AG09309 (cell line): ENCODE measurements at regions not wholly inside any gene's neighbourhood (a gene's known extent, or its start where the extent isn't known, plus 50 kb on each side); places are given as distances from the start of the nearest gene placed in this dataset.

Source experiments
- DNase-seq: peaks from one replicate; pipeline ENCODE4 v3.0.0-alpha.2; 2010; ENCODE audit warnings: low read depth
- H3K4me3 ChIP-seq: 2 replicates; pipeline ENCODE4 v1.5.1; 2011; ENCODE audit warnings: mild to moderate bottlenecking, low read depth, low read length, moderate library complexity; ENCODE audit not compliant: control insufficient read depth
- TF ChIP-seq, protein P1 (sequence below): IDR thresholded peaks from 2 replicates; pipeline ENCODE4 v1.5.1; 2011; ENCODE audit warnings: mild to moderate bottlenecking, low read depth, low read length, inconsistent platforms; ENCODE audit not compliant: insufficient read depth, control insufficient read depth; ENCODE audit errors: missing control alignments

DNA sequence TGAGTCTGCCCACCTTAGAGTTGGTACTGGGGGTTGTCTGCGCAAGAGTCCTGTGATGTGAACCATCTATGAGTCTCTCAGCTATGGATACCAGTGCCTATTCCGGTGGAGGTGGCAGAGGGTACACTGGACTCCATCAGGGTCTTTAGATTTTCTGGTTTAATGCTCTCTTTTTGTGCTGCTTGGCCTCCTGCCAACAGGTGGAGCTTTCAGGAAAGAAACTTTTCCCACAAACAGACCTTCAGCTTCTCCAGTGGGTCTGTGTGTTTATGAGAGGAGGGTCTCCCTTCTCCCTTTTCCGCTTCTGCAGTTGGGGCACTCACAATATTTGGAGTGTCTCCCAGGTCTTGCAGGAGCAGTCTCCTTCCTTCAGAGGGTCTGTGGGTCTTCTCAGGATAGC, 1721.9 kb upstream of the SLC39A10 start:
- no peak overlapping the region for H3K4me3 ChIP-seq
- DNase-seq, result no peak
- TF ChIP-seq, protein P1, sequence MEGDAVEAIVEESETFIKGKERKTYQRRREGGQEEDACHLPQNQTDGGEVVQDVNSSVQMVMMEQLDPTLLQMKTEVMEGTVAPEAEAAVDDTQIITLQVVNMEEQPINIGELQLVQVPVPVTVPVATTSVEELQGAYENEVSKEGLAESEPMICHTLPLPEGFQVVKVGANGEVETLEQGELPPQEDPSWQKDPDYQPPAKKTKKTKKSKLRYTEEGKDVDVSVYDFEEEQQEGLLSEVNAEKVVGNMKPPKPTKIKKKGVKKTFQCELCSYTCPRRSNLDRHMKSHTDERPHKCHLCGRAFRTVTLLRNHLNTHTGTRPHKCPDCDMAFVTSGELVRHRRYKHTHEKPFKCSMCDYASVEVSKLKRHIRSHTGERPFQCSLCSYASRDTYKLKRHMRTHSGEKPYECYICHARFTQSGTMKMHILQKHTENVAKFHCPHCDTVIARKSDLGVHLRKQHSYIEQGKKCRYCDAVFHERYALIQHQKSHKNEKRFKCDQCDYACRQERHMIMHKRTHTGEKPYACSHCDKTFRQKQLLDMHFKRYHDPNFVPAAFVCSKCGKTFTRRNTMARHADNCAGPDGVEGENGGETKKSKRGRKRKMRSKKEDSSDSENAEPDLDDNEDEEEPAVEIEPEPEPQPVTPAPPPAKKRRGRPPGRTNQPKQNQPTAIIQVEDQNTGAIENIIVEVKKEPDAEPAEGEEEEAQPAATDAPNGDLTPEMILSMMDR, result no peak

DNA sequence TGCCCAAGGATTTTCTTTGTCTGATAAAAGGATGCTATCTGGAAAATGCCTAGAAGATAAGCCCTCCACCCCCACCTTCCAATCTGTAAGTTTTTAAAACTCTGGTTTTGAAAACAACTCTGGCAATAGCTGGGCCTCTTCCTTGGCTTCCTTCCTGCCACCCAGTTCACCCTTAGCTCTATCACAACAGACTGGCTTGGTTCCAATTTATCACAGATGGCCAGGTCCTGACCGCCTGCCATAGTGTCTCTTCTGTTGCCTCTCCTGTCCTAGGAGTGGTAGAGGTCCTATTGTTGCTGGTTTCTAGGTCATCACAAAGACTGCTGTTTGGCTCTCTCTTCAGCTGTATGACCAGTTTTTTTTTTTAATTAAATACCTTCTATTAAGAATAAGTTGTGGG, 1727.9 kb upstream of the SLC39A10 start:
- H3K4me3 ChIP-seq, result no peak overlapping the region
- DNase-seq, result no peak
- TF ChIP-seq, protein P1, result no peak

DNA sequence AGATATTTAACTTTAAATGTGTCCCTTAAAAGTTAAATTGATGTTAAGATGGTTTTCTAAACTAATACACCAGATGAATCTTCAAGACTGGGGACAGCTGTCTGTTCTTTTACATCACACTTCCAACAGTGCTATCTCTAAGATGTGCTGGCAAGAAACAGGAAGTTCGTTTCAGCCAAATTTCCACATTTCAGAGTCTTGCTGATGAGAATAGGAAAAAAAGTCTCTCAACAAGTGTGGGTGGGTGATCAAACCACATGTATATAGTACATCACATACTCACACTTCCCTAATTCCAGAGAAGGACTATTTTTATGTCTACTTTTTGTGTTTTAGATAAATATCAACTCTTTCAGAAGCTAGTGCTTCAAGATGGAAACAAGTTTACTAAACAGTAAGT, 1712.8 kb upstream of the TMEFF2 start:
- no peak for DNase-seq
- TF ChIP-seq, protein P1, result no peak

DNA sequence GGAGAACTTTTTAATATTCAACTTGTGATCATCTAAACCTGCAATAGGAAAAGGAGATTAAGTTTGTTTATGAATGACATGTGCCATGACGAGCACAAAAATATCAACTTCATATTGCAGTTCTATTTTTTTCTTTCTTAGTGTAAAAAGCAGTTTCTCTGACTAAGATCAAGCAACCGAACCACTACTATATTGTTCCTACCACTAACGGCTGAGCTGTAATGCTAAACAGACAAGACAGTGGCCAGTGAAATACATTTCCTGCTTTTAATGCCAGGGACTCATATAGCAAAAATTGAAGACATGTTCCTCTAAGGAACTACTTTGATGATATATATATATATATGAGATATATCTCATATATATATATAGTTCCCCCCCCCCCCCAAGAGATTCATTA, 1705.6 kb upstream of the TMEFF2 start:
- H3K4me3 ChIP-seq, result no peak overlapping the region
- no peak for DNase-seq
- TF ChIP-seq, protein P1, result no peak

More for the DNA sequence above, 1712.8 kb upstream of the TMEFF2 start:
- H3K4me3 ChIP-seq, result no peak overlapping the region

DNA sequence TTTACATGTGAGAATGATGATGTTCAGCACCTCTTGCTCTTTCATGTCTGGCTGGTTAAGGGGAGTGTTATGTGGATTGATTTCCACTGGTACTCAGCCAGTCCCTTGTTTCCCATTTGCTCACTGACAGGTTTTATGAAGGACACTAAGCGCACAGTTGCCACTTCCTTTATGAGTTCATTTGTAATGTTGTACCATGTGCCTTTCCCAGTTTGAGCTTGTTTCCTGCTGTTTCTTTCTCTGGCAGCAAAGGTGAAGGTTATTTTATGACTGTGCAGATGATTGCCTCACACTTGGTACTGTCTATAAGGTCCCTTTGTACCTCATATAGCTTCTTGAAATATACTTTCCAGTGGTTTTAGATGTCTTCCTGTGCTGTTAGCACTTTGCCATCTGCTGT, 1700.5 kb upstream of the TMEFF2 start:
- TF ChIP-seq, protein P1, result no peak
- no peak overlapping the region for H3K4me3 ChIP-seq
- DNase-seq, result no peak

DNA sequence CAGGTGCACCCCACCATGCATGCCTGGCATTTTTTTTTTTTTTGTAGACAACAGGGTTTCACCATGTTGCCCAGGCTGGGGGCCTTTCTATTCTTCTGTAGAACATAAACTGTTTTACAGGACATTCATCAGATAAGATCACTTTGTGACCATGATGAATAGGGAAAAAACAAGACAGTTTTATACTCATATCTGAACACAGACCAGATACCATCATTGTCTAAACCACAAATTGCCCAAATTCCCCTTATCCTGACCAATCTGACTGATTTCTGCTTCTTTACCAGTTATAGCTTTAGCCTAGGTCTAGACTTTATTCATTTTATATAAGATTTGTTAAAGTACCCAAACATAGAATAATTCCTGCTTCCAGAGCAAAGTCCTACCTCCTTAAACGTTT, 1699.3 kb upstream of the TMEFF2 start:
- H3K4me3 ChIP-seq, result no peak overlapping the region
- TF ChIP-seq, protein P1, result no peak
- DNase-seq, result no peak

DNA sequence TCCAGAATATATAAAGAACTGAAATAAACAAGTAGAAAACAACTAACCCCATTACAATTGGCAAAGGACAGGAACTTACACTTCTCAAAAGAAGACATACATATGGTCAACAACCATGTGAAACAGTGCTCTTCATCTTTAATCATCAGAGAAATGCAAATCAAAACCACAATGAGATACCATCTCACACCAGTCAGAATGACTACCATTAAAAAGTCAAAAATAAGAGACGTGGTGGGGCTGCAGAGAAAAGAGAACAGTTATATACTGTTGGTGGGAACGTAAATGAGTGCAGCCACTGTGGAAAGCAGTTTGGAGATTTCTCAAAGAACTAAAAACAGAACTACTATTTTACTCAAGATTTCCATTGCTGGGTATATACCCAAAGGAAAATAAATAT, 1696.3 kb upstream of the TMEFF2 start:
- H3K4me3 ChIP-seq, result no peak overlapping the region
- TF ChIP-seq, protein P1, result no peak
- no peak for DNase-seq
